Heart right ventricle (tissue), 16 donors: ENCODE measurements at regions not wholly inside any gene's neighbourhood (a gene's known extent, or its start where the extent isn't known, plus 50 kb on each side); places are given as distances from the start of the nearest gene placed in this dataset.

ENCODE experiments used
- ATAC-seq, 8 donors: fragments of 200-7000 bp; cut with Tn5 transposase; one replicate each; pipeline ENCODE4 v1.9.1; 2020; ENCODE audit warnings: mild to moderate bottlenecking in 8 of 8, moderate library complexity in 8 of 8, moderate number of reproducible peaks in 1 of 8
- DNase-seq, 2 donors: peaks; one replicate each; pipeline ENCODE4 v3.0.0-alpha.2; 2020
- H3K27ac ChIP-seq, 10 donors: fragments of 200-600 bp; sonication (generic) in 2 of 10; one replicate each; pipeline versions ENCODE4 v1.5.0 to v1.8.0; 2020 to 2022; ENCODE audit warnings: mild to moderate bottlenecking in 3 of 10
- H3K27me3 ChIP-seq, 7 donors: fragments of 200-600 bp; one replicate each; pipeline ENCODE4 v1.8.0; 2021 to 2022; ENCODE audit warnings: mild to moderate bottlenecking in 2 of 7
- H3K36me3 ChIP-seq, 9 donors: fragments of 200-600 bp; sonication (generic) in 1 of 9; one replicate each; pipeline versions ENCODE4 v1.5.0 to v1.8.0; 2020 to 2022; ENCODE audit warnings: mild to moderate bottlenecking in 2 of 9
- H3K4me1 ChIP-seq, 9 donors: fragments of 200-600 bp; sonication (generic) in 1 of 9; one replicate each; pipeline versions ENCODE4 v1.5.0 to v1.8.0; 2020 to 2022; ENCODE audit warnings: mild to moderate bottlenecking in 4 of 9
- H3K4me3 ChIP-seq, 10 donors: fragments of 200-600 bp; sonication (generic) in 2 of 10; one replicate each; pipeline versions ENCODE4 v1.5.0 to v1.8.0; 2020 to 2022; ENCODE audit warnings: mild to moderate bottlenecking in 7 of 10, moderate library complexity in 2 of 10
- H3K9me3 ChIP-seq, 11 donors: fragments of 200-600 bp in 10 of 11; sonication (generic) in 2 of 11; one replicate each; pipeline versions ENCODE4 v1.5.0 to v1.8.0; 2013 to 2022; ENCODE audit warnings: mild to moderate bottlenecking in 2 of 11, control low read depth in 1 of 11, moderate library complexity in 1 of 11
- CTCF ChIP-seq, 9 donors: fragments of 200-600 bp; sonication (generic) in 2 of 9; IDR thresholded peaks; one replicate each; pipeline versions ENCODE4 v1.5.0 to v1.8.0; 2021 to 2022; ENCODE audit warnings: antibody characterized with exemption in 9 of 9, mild to moderate bottlenecking in 5 of 9, moderate library complexity in 1 of 9
- WGBS, 2 donors: extraction: QIAGEN DNeasy Blood & Tissue Kit; methylation state at CpG; one replicate each; pipeline ENCODE4 v1.1.7; 2013; ENCODE audit warnings: inconsistent platforms in 1 of 2; 5-methylcytosine and 5-hydroxymethylcytosine counted together
- intact Hi-C, 10 donors: fragments of 100-400 bp; cut with DNase I; formaldehyde crosslinking; loops; one replicate each; pipeline versions ENCODE4 v1.11.1 to v1.14.2; 2022
- donor health status: Arrhythmogenic right ventricular cardiomyopathy.
- donor health status: ischemic (EF 13 %, LVEDD 7.1; RV severe dilation, severe dysfunction).
- donor health status: healthy with polysubstance abuse.
- donor health status: DM: no; HTN: yes; CAD: no.
- donor health status: DM: no; HTN: no; CAD: no.
- donor health status: ischemic (EF 25% LVEDD 6.9; RV normal size, moderate dysfunction).
- donor health status: ischemic (EF 25% LVEDD 5.7; RV mildly dilated, moderate dysfunction).
- donor health status: healthy.
- donor health status: DM: yes; HTN: yes; CAD: no.
- donor health status: Ischemic cardiomyopathy.
- donor health status: ischemic (EF 35%, LVEDD 5.7; RV mildly dilated, moderate dysfunction).
- donor health status: nonischemic (EF 11% LVEDD 7.7; RV severe dilation, severe dysfunction).
- donor health status: DM: yes; HTN: yes; CAD: no.
- donor health status: PGD.
- donor health status: ischemic (EF 29% LVEDD 5.4; RV normal size, mild dysfunction).
- donor health status: nonischemic (EF 23%, LVEDD 6.1; RV moderate dilation, normal function).

- no peak overlapping the region for H3K4me3 ChIP-seq
- intact Hi-C loops, result no loop called here
- peaks cover 0 to 4% (median 0%) of the 10 kb centered on the region in 9 donors for H3K36me3 ChIP-seq
- DNase-seq (no peak), ATAC-seq (peak in 3 of 8 donors; percentile 24 to 57 (median 30))
- no peaks in the 10 kb centered on the region for H3K27me3 ChIP-seq
- H3K4me1 ChIP-seq, result peaks cover 0 to 8% (median 0%) of the 10 kb centered on the region in 9 donors
- TF ChIP-seq CTCF (IDR thresholded peaks at IDR 0.05), result no peak
- peak overlapping the region in 4 of 10 donors; percentile 31 to 44 (median 38) for H3K27ac ChIP-seq
- WGBS, 2 donors, result 83 to 84% methylated on average over 5 of the region's 5 CpGs
- H3K9me3 ChIP-seq, result peaks cover 0 to 6% (median 0%) of the 10 kb centered on the region in 11 donors
These were observed 71.3 kb upstream of the FOXC1 start for GRCh38 chr6:1538369-1538768.

GRCh38 chr6:1538810-1539478, 70.8 kb upstream of the FOXC1 start:
- 83 to 84% methylated on average over 16 of the region's 16 CpGs for WGBS, 2 donors
- peaks cover 0 to 6% (median 0%) of the 10 kb centered on the region in 11 donors for H3K9me3 ChIP-seq
- H3K4me3 ChIP-seq, result peak overlapping the region in 1 of 10 donors; percentile 5
- peak in 7 of 8 donors; percentile 46 to 84 (median 51) for ATAC-seq
- no peaks in the 10 kb centered on the region for H3K27me3 ChIP-seq
- H3K27ac ChIP-seq, result peak overlapping the region in 4 of 10 donors; percentile 31 to 44 (median 38)
- no peak for TF ChIP-seq CTCF (IDR thresholded peaks at IDR 0.05)
- H3K36me3 ChIP-seq, result peaks cover 0 to 4% (median 0%) of the 10 kb centered on the region in 9 donors
- DNase-seq, result peak in 1 of 2 donors; percentile 25
- peaks cover 0 to 8% (median 0%) of the 10 kb centered on the region in 9 donors for H3K4me1 ChIP-seq
- intact Hi-C loops, result no loop called here

- intact Hi-C loops, result no loop called here
- no peak overlapping the region for H3K27ac ChIP-seq
- H3K9me3 ChIP-seq, result peaks cover 0 to 6% (median 0%) of the 10 kb centered on the region in 11 donors
- ATAC-seq, result no peak
- no peaks in the 10 kb centered on the region for H3K27me3 ChIP-seq
- peaks cover 0 to 4% (median 0%) of the 10 kb centered on the region in 9 donors for H3K36me3 ChIP-seq
- no peak for TF ChIP-seq CTCF (IDR thresholded peaks at IDR 0.05)
- no peak overlapping the region for H3K4me3 ChIP-seq
- H3K4me1 ChIP-seq, result peaks cover 0 to 6% (median 0%) of the 10 kb centered on the region in 9 donors
- 87 to 91% methylated on average over 11 of the region's 11 CpGs for WGBS, 2 donors
- no peak for DNase-seq
These were observed 68.7 kb upstream of the FOXC1 start for GRCh38 chr6:1540864-1541521.

GRCh38 chr6:1542335-1542734, 67.4 kb upstream of the FOXC1 start:
- H3K27me3 ChIP-seq, result no peaks in the 10 kb centered on the region
- no peak overlapping the region for H3K4me3 ChIP-seq
- H3K27ac ChIP-seq, result no peak overlapping the region
- ATAC-seq (no peak), DNase-seq (no peak)
- H3K36me3 ChIP-seq, result peaks cover 0 to 4% (median 0%) of the 10 kb centered on the region in 9 donors
- TF ChIP-seq CTCF (IDR thresholded peaks at IDR 0.05), result no peak
- H3K9me3 ChIP-seq, result peaks cover 0 to 6% (median 0%) of the 10 kb centered on the region in 11 donors
- H3K4me1 ChIP-seq, result peaks cover 0 to 6% (median 0%) of the 10 kb centered on the region in 9 donors
- intact Hi-C loops, result no loop called here
